ENCODE measurements at regions not wholly inside any gene's neighbourhood (a gene's known extent, or its start where the extent isn't known, plus 50 kb on each side); places are given as distances from the start of the nearest gene placed in this dataset.

- TF ChIP-seq, protein P1, sequence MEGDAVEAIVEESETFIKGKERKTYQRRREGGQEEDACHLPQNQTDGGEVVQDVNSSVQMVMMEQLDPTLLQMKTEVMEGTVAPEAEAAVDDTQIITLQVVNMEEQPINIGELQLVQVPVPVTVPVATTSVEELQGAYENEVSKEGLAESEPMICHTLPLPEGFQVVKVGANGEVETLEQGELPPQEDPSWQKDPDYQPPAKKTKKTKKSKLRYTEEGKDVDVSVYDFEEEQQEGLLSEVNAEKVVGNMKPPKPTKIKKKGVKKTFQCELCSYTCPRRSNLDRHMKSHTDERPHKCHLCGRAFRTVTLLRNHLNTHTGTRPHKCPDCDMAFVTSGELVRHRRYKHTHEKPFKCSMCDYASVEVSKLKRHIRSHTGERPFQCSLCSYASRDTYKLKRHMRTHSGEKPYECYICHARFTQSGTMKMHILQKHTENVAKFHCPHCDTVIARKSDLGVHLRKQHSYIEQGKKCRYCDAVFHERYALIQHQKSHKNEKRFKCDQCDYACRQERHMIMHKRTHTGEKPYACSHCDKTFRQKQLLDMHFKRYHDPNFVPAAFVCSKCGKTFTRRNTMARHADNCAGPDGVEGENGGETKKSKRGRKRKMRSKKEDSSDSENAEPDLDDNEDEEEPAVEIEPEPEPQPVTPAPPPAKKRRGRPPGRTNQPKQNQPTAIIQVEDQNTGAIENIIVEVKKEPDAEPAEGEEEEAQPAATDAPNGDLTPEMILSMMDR (conservative IDR thresholded peaks at IDR 0.05) = peak; percentile 53; the same call in 1 of the 2 replicates
- no peak overlapping the region for H3K27ac ChIP-seq
Observed at GRCh38 chrX:102067966-102068723, 57.3 kb upstream of the TCEAL2 start.

- no peak overlapping the region for H3K27ac ChIP-seq
Observed at GRCh38 chrX:102063445-102064074, 61.9 kb upstream of the TCEAL2 start.

DNA sequence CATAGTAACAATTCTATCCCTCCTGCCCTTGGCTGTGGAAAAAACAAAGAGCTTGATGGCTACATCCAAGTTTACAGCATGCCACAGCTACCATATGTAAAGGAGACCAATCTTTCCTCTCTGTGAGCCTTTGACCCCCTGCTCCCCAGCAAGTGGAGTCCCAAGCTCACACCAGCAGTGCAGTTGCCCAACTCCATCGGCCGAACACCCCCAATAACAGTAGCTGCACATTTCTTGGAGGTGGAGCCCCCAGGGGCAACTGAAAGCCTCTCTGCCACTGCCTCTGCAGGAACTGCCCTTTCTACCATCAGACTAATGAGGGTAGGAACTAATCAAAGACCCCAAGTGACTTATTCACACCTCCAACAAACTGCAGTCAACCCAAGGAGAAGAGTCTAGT, 81.0 kb upstream of the TCEAL2 start:
- TF ChIP-seq, protein P1 (conservative IDR thresholded peaks at IDR 0.05) = no peak
- no peak overlapping the region for H3K27ac ChIP-seq

More at GRCh38 chrX:102063445-102064074, 61.9 kb upstream of the TCEAL2 start:
- TF ChIP-seq, protein P1 (conservative IDR thresholded peaks at IDR 0.05) = no peak

GRCh38 chrX:102043380-102043779, 82.1 kb upstream of the TCEAL2 start:
- TF ChIP-seq, protein P1 (conservative IDR thresholded peaks at IDR 0.05) = no peak

DNA sequence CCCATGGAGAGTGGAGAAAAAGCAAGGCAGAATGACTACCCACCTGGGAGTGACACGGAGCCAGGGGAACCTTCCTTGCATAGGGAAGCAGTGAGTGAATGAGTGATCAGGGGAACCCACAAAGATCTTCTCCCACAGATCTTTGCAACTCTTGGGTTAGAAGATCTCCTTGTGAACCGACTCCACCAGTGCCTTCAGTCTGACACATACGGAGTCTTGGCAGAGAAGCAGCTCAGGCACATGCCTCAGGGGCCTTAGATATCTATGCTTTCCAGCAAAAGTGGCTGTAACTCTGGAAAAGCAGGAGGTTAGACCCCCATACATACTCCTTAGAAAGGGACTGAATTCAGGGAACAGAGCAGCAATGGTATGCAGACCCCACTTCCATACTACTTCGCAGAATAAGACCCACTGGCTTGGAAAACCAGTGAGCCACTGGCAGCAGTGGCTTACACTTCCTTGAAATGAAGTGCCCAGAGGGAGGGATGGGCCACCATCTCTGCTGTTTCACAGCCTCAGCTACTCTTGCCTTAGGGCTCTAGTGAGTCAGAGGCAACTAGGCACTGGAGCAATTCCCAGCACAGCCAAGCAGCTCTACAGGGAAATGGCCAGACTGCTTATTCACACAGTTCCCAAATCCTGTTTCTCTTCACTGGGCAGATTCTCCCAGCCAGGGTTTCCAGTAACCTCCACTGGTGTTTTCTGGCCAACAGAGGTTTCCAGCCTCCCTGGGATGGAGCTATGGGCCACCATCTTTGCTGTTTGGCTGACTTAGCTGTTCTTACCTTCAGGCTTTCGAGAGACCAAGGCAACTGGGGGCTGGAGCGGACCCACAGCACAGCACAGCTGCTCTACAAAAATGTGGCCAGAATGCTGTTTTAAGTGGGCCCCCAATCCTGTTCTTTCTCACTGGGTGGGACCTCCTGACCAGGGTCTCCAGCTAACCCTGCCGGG, 82.8 kb upstream of the TCEAL2 start:
- TF ChIP-seq, protein P1 (conservative IDR thresholded peaks at IDR 0.05) = no peak
- H3K27ac ChIP-seq = no peak overlapping the region

More at GRCh38 chrX:102043380-102043779, 82.1 kb upstream of the TCEAL2 start:
- no peak overlapping the region for H3K27ac ChIP-seq

GRCh38 chrX:102029026-102029425, 96.5 kb upstream of the TCEAL2 start:
- TF ChIP-seq, protein P1 (conservative IDR thresholded peaks at IDR 0.05) = no peak

DNA sequence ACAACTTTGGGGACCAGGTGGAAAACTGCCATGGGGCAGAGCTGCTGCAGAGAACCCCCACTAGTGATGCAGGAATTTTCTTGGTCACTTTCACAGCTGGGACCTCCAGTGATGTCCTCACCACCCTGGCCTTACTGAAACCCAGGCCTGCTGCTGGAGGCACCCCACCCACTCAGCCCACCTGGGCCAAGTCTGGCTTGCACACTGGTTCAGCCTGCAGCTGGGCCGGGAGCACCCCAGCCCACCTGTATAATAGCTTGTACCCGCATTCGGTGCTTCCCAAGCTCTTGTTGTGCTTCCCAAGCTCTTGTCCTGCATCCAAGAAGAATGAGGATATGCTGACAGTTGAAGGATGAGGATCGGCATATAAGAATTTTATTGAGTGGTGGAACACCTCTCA, 86.4 kb upstream of the ZMAT1 start:
- TF ChIP-seq, protein P1 (conservative IDR thresholded peaks at IDR 0.05) = no peak

More at GRCh38 chrX:102029026-102029425, 96.5 kb upstream of the TCEAL2 start:
- H3K27ac ChIP-seq = no peak overlapping the region

More for the DNA sequence above, 86.4 kb upstream of the ZMAT1 start:
- H3K27ac ChIP-seq = no peak overlapping the region
